Fibroblast of the conjunctiva (primary cell): ENCODE measurements at regions not wholly inside any gene's neighbourhood (a gene's known extent, or its start where the extent isn't known, plus 50 kb on each side); places are given as distances from the start of the nearest gene placed in this dataset.
"Not testable (repeated sequence)": the region's sequence is repeated elsewhere in the genome, so short reads cannot be mapped to it uniquely, and the experiment has no call there.

Source experiments
- DNase-seq: peaks from one replicate; pipeline ENCODE4 v3.0.0-alpha.2; 2010; ENCODE audit warnings: low read depth

- DNase-seq, result not testable (repeated sequence)
Measured at GRCh38 chr9:43089337-43089736, 905.9 kb downstream of the SPATA31A6 start.

- not testable (repeated sequence) for DNase-seq
Measured at GRCh38 chr9:43110376-43110775, 926.9 kb downstream of the SPATA31A6 start.

- DNase-seq, result not testable (repeated sequence)
Measured at GRCh38 chr9:43112846-43113245, 929.4 kb downstream of the SPATA31A6 start.

GRCh38 chr9:43115813-43116229 lies 932.4 kb downstream of the SPATA31A6 start:
- DNase-seq, result not testable (repeated sequence)

- not testable (repeated sequence) for DNase-seq
Measured at GRCh38 chr9:43118088-43118865, 934.8 kb downstream of the SPATA31A6 start.

GRCh38 chr9:43119565-43119964 lies 936.1 kb downstream of the SPATA31A6 start:
- DNase-seq, result not testable (repeated sequence)

GRCh38 chr9:43119978-43120377 lies 936.5 kb downstream of the SPATA31A6 start:
- not testable (repeated sequence) for DNase-seq

- DNase-seq, result not testable (repeated sequence)
Measured at GRCh38 chr9:43125894-43126293, 942.4 kb downstream of the SPATA31A6 start.

GRCh38 chr9:43127026-43127775 lies 943.7 kb downstream of the SPATA31A6 start:
- DNase-seq, result not testable (repeated sequence)

GRCh38 chr9:43127949-43128348 lies 944.5 kb downstream of the SPATA31A6 start:
- not testable (repeated sequence) for DNase-seq

GRCh38 chr9:43130744-43131171 lies 947.3 kb downstream of the SPATA31A6 start:
- DNase-seq, result peak; percentile 1

- DNase-seq, result not testable (repeated sequence)
Measured at GRCh38 chr9:43135440-43135839, 952.0 kb downstream of the SPATA31A6 start.

- DNase-seq, result not testable (repeated sequence)
Measured at GRCh38 chr9:43138909-43139308, 955.5 kb downstream of the SPATA31A6 start.

GRCh38 chr9:43139349-43139748 lies 955.9 kb downstream of the SPATA31A6 start:
- not testable (repeated sequence) for DNase-seq

GRCh38 chr9:43139878-43140608 lies 956.6 kb downstream of the SPATA31A6 start:
- DNase-seq, result not testable (repeated sequence)
